GM19351 (cell line): ENCODE measurements at regions not wholly inside any gene's neighbourhood (a gene's known extent, or its start where the extent isn't known, plus 50 kb on each side); places are given as distances from the start of the nearest gene placed in this dataset.
"Not testable (repeated sequence)": the region's sequence is repeated elsewhere in the genome, so short reads cannot be mapped to it uniquely, and the experiment has no call there.

Experiments
- ATAC-seq: cut with Tn5 transposase; IDR thresholded peaks from one replicate; pipeline ENCODE4 v1.9.1; 2021; ENCODE audit warnings: mild to moderate bottlenecking, moderate library complexity; ENCODE audit not compliant: unreplicated experiment

DNA sequence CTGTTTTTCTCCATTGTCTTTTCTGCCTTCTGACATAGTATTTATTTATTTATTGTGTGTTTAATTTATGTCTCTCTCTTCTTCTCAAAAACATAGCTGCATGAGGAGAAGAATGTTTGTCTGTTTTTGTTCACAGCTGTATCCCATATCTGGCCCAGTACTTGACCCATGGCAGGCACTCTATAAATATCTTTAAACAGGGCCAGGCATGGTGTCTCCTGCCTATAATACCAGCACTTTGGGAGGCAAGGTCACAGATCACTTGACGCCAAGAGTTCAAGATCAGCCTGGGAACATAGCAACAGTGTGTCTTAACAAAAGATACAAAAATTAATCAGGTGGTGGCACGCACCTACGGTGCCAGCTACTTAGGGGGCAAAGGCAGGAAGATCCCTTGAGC, 361.3 kb upstream of the KLHL29 start:
- no peak for ATAC-seq

DNA sequence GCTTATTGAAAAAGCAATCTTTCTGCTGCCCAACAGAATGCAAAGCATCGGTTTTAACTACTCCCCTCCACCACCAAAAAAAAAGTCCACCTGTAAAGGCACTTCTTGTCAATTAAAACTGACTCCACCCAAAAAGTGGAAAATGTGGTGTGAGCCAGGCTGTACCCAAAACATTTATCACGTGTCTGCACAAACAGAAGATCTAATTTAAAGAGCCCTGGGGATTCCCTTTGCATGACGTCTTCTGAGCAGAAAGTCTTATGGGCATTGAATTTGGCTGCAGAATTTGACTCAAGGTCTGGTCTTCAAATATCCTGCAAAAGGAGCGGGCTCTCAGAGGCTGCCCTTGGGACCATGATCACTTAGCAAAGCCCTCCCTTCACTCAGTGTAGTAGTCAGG, 358.3 kb upstream of the KLHL29 start:
- no peak for ATAC-seq

GRCh38 chr2:23027396-23027795, 357.6 kb upstream of the KLHL29 start:
- no peak for ATAC-seq

DNA sequence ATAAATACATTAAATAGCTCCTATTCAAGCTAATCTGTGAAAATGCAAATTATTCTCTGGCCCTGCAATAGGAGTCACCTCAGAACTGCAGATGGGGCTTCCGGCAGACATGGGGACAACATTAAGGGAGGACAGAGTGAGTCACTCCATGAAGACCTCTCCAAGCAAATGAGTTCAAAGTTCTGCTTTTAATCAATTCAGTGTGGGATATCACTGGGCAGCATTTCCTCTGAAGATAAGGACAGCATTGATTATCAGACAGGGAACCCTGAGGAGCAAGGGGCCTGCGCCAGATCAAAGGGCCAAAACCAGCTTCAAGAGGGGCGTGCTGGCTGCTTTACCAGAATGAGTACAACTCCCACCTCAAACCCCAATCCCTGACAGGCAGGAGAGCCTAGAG, 356.9 kb upstream of the KLHL29 start:
- no peak for ATAC-seq

DNA sequence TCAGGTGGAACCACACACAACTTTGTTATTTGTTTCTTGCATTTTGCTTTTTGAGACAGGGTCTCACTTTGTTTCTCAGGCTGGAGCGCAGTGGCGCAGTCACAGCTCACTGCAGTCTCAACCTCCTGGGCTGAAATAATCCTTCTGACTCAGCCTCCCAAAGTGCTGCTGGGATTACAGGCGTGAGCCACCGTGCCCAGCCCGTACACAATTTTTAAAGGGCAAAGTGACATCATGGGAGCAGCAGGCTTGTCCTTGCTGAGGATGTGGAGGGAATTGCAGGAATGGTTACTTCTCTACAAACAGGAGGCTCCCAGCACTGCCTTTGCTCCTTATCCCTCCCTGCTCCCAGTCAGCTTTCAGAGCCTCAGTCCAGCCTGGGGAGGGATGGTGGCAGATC, 355.9 kb upstream of the KLHL29 start:
- ATAC-seq = no peak

- no peak for ATAC-seq
Observed at GRCh38 chr2:23029951-23030350, 355.0 kb upstream of the KLHL29 start.

DNA sequence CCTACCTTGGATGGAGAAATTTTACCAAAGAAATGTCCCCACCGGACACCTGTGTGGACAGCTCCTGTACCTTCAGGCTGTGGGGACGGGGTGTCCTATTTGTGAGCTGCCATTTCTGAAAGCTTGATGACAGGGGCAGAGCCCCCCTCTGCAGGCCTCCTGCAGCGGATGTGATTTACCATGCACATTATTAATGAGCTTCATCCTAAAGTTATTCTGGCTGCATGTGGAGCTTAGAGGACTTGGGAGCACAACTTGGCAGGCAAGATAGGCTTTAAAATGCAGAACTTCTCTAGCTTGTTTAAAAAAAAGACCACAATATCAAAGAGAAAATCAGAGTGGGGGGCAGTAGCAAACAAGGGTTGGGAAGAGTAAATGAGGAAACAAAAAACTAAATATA, 350.0 kb upstream of the KLHL29 start:
- ATAC-seq = no peak

- no peak for ATAC-seq
Observed at GRCh38 chr2:23036629-23037028, 348.4 kb upstream of the KLHL29 start.

GRCh38 chr2:23037596-23037995, 347.4 kb upstream of the KLHL29 start:
- ATAC-seq = no peak

DNA sequence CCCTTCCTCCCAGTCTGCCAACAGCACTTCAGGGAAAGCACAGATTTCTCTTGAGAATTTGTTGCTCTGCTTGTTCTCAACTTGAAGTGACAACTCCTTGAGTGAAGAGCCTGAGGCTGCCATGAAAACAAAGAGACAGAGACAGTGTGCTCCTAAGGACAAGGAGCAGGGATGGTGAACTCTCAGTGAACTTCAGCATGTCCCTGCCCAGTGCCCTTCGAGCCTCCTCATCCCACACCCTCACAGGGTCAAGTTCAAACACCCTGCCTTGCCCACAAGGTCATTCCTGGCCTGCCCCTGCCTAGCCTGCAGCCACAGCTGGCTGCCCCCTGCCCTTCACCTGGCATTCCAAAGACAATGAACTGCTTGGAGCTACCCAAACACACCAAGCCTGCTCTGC, 343.5 kb upstream of the KLHL29 start:
- no peak for ATAC-seq

DNA sequence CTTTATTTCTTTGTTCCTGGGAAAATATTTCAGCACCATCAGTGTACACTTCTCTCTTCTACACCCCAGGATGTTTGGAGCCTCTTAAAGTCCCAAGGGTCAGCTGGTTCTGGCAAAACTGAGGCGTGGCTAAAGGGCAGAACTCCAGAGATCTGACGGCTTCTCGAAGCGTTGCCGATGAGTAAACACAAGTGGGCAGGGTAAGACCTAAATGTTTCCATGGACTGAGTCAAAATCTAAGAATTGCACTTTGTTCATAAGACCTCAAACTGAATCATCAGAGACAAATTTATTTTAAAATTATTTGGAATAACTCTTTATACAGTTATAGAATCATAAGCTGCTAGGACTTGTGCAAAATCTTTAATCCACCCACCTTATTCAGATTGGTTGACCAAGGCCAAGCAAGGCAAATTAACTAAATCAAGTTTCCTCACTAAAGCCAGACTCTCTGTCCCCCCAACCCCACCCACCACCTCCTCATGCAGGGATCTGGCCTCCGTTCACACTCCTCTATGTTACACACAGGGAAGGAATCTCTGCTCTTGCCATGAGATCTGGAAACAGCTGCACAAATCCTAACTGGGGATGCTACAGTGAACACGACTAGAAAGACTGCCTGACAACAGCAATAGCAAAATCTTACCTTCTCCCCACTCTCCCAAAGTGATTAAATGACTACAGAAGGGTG, 342.6 kb upstream of the KLHL29 start:
- ATAC-seq = no peak

DNA sequence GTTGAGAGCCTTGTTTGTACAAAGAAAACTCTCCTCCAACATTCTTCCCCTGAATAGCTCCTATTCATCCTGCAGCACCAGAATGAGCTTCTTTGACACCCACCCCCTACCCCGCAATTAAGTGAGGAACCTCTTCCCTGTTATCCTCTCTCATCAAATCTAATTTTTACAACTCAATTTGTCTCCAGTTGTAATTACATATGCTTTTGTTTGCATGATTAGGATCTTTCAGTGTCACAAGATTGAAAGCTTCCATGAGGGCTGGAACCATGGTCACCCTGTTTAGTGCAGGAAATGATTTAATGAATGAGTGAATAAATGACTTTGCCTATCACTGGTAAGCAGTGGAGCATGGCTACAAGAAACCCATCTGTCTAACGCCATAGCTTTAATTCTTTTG, 334.6 kb upstream of the KLHL29 start:
- ATAC-seq = no peak

DNA sequence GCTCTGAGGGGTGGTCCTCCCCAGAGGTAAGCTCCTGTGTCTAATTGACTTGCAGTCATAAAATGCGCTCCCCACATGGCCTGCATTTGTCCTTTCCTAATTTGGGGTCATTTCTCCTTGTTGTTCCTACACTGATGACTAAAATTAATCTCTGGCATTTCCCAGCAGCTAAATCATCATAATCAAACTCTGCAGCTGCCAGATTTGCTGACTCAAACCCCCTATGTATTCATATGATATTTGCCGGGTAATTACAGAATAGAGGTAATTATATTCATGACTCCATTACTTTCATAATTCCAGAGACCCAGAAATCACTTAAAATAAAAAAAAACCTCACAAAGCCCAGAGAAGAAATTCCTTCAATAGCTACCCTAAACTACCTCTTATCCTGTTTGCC, 331.4 kb upstream of the KLHL29 start:
- no peak for ATAC-seq

- ATAC-seq = no peak
Observed at GRCh38 chr2:23055251-23055650, 329.7 kb upstream of the KLHL29 start.

DNA sequence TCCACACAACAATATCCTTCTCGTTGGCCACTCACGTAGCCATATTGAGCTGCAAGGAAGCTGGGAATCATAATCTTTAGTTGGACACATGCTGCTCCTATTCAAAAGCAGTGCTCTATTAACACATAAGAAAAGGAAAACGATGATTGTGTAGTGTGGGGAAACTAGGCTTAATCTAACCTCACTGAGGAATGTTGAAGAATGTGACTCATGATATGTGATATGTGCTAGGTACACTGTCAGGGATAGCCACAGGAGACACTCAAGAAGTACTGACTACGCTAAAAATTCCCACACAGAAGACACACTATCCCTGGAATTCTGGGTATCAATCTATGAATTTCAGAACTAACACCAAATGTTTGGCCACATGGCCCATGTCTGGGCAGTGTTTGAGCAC, 328.1 kb upstream of the KLHL29 start:
- ATAC-seq = not testable (repeated sequence)

GRCh38 chr2:23058435-23058834, 326.5 kb upstream of the KLHL29 start:
- ATAC-seq = no peak

GRCh38 chr2:23065210-23065609, 319.8 kb upstream of the KLHL29 start:
- no peak for ATAC-seq

DNA sequence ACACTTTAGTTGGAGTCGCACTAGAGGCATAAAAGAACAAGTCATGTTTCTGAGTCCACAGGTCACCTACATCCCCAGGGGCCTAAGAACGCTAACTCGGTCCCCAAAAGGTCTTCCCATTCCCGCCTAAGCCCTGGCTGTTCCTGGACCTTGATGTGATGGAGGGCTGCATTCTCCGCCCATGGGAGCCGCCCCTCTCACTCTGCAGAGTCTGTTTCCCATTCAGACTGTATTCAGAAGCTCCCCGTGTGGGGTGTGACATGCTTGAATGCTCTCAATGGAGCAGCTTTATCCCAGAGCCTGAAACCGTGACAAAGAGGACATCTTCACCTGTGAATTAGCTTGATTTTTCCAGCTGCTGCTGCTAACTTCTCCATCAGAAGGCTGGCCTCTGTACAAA, 319.0 kb upstream of the KLHL29 start:
- ATAC-seq = no peak

- no peak for ATAC-seq
Observed at GRCh38 chr2:23066686-23067085, 318.3 kb upstream of the KLHL29 start.

- ATAC-seq = no peak
Observed at GRCh38 chr2:23069156-23069555, 315.8 kb upstream of the KLHL29 start.

- ATAC-seq = no peak
Observed at GRCh38 chr2:23069923-23070322, 315.1 kb upstream of the KLHL29 start.

DNA sequence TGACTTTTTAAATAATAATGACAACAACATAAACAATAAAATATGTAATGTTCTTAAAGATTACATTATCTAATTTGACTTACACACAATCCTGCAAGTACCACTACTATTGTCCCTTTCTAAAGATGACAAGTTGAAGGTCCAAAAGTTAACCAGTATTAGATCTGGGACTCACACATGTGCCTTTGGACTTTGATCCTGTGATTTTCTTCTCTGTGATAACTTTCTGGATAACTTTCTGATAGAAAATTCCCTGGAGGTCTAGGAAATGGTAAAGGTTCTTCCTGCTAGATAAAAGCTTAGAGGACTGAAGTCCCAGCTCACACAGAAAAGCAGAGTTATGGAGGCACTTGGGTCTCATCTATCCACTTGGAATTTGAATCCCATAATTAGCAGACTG, 311.9 kb upstream of the KLHL29 start:
- ATAC-seq = no peak

- no peak for ATAC-seq
Observed at GRCh38 chr2:23073671-23074070, 311.3 kb upstream of the KLHL29 start.
